Activated CD4-positive, alpha-beta memory T cell treated with anti-CD3 and anti-CD28 coated beads, Interleukin-2, amount 10 ng/mL, durations not matched to agents 7 days and 5 days (primary cell): ENCODE measurements at regions not wholly inside any gene's neighbourhood (a gene's known extent, or its start where the extent isn't known, plus 50 kb on each side); places are given as distances from the start of the nearest gene placed in this dataset.

Experiments
- CTCF ChIA-PET: fragments of 350-600 bp; sonication (Branson Sonifier 250); formaldehyde crosslinking; loops from one replicate; lab custom pipeline; 2021; ENCODE audit warnings: antibody characterized with exemption, inconsistent platforms; lab: Charles Lee
- POLR2A ChIA-PET: fragments of 350-600 bp; sonication (Branson Sonifier 250); formaldehyde crosslinking; loops from one replicate; lab custom pipeline; 2021; ENCODE audit warnings: antibody characterized with exemption; lab: Charles Lee
- DNase-seq: peaks from one replicate; pipeline ENCODE4 v3.0.0-alpha.2; 2020
- H3K27ac Mint-ChIP-seq: one replicate; pipeline ENCODE4 v1.8.0; 2021; ENCODE audit warnings: mild to moderate bottlenecking, mixed read lengths
- H3K27me3 Mint-ChIP-seq: one replicate; pipeline ENCODE4 v1.8.0; 2021; ENCODE audit warnings: mixed read lengths
- H3K36me3 Mint-ChIP-seq: one replicate; pipeline ENCODE4 v1.8.0; 2021; ENCODE audit warnings: low read depth, mixed read lengths
- H3K4me1 Mint-ChIP-seq: one replicate; pipeline ENCODE4 v1.8.0; 2021; ENCODE audit warnings: mixed read lengths
- H3K4me3 Mint-ChIP-seq: one replicate; pipeline ENCODE4 v1.8.0; 2021; ENCODE audit warnings: mild to moderate bottlenecking, mixed read lengths
- H3K9me3 Mint-ChIP-seq: one replicate; pipeline ENCODE4 v1.8.0; 2021; ENCODE audit warnings: mixed read lengths

DNA sequence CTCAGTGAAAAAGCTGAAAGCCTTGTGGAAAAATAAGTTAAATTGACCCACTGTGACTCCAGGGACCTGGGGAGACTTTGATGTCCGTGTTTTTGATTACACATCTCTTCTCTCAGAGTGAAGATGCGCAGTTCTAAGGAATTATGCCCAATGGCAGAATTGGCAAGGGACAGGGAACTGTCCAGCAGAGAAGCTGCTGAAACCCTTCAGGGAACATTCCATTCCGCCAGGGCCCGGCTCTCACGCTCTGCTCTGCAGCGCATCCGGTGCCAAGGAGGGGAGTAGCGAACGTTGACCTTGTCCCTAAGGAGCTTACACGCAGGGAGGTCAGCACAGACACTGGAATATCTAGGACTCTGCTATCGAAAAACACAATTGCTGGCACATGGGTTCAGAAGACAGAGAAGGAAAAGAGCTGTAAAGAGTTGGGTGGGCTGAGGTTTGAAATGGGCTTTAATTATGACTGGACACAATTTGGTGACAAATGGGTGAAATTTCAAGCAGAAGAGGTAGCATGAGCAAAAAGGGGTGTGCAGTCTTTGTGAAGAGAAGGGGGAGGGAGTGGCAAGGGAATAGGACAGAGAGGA lies 64.5 kb upstream of the B3GAT1 start:
- Mint-ChIP-seq H3K36me3 (no peaks in the 10 kb centered on the region), H3K4me3 (no peak overlapping the region), H3K27me3 (peaks cover 14% of the 10 kb centered on the region), H3K9me3 (no peaks in the 10 kb centered on the region), H3K27ac (no peak overlapping the region), H3K4me1 (no peaks in the 10 kb centered on the region)
- DNase-seq = no peak
- ChIA-PET POLR2A (no interaction called here), CTCF (no interaction called here)

DNA sequence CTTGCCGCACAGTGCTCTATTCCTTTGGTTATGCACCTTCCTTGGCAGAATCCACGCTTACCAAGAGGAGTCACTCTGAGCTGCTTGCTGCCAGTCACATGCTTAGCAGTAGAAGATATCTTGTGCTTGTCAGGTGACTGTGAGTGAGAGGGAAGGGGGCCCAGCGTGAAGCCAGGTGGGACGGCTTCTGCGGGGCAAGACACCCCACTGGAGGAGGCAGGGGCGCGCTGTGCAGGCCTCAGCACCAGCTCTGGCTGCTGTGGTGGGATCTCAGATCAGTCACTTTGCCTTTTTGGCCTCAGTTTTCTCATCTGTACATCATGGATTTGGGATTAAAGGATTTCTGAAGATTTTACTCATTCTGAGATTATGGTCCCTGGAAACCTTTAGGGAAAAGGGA lies 63.9 kb upstream of the B3GAT1 start:
- Mint-ChIP-seq H3K36me3 (no peaks in the 10 kb centered on the region), H3K4me3 (no peak overlapping the region), H3K9me3 (no peaks in the 10 kb centered on the region), H3K27me3 (peaks cover 16% of the 10 kb centered on the region), H3K4me1 (no peaks in the 10 kb centered on the region), H3K27ac (no peak overlapping the region)
- no peak for DNase-seq
- ChIA-PET POLR2A (no interaction called here), CTCF (no interaction called here)

DNA sequence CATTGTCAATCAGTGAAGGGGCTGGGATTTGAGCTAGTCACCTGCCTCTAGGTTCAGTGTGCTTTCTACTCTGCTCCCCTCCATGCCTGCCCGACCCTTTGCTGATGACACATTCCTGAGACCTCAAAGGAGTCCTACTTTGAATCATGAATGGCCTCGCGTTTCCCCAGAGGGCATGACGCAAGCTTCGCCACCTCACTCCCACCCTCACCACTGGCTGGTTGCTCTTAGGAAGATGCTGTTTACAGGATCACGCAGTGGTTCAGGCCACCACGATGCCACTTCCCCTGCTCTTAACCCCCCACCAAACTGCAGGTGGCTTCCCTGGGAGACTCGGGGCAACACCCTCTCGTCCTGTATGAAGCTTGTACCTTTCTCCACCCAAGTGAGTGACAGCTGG lies 62.9 kb upstream of the B3GAT1 start:
- Mint-ChIP-seq H3K4me3 (no peak overlapping the region), H3K36me3 (no peaks in the 10 kb centered on the region), H3K9me3 (no peaks in the 10 kb centered on the region), H3K27me3 (peaks cover 16% of the 10 kb centered on the region), H3K27ac (no peak overlapping the region), H3K4me1 (no peaks in the 10 kb centered on the region)
- ChIA-PET CTCF (no interaction called here), POLR2A (no interaction called here)
- DNase-seq = no peak

DNA sequence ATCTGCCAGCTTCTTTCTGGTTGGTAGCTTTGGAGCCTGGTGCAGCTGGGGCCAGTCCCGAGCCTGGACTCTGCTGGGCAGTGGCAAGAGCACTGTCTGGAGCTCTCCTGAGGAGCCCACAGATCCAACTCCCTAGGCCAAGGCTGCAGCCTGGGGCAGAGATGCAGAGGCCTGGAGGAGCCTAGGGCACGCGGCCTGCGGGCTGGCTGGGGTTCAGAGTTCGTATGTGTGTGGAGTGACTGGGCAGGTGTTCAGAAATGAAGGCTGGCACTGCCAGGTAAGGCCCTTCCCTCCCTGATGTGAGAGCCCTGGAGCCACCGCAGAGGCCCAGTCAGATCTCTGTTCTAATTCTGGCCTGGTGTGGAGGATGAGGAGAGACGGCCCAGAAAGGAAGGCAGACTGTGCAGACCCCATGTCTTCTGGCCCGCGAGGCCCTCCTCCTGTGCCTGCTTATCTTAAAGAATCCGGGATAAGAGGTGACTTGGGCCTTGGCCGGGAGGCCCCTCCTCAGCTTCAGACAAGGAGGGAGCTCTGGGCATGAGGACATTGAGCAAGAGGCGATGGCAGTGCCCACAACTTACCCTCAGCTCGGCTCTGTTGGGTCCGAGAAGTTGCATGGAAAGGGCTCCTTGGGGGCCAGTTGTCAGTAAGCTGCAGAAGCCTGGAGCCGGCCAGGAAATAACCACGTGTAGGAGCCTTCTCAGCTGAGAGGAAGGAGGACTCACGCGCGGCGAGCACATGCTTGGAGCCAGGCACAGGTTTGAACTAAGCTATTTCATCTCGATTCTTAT lies 62.2 kb upstream of the B3GAT1 start:
- Mint-ChIP-seq H3K36me3 (no peaks in the 10 kb centered on the region), H3K27me3 (peaks cover 17% of the 10 kb centered on the region), H3K4me1 (no peaks in the 10 kb centered on the region), H3K4me3 (no peak overlapping the region), H3K27ac (no peak overlapping the region), H3K9me3 (no peaks in the 10 kb centered on the region)
- ChIA-PET CTCF (no interaction called here), POLR2A (no interaction called here)
- DNase-seq = no peak

- CTCF ChIA-PET = no interaction called here
- H3K36me3 Mint-ChIP-seq = no peaks in the 10 kb centered on the region
Observed at GRCh38 chr11:134471716-134472455, 59.8 kb upstream of the B3GAT1 start.

DNA sequence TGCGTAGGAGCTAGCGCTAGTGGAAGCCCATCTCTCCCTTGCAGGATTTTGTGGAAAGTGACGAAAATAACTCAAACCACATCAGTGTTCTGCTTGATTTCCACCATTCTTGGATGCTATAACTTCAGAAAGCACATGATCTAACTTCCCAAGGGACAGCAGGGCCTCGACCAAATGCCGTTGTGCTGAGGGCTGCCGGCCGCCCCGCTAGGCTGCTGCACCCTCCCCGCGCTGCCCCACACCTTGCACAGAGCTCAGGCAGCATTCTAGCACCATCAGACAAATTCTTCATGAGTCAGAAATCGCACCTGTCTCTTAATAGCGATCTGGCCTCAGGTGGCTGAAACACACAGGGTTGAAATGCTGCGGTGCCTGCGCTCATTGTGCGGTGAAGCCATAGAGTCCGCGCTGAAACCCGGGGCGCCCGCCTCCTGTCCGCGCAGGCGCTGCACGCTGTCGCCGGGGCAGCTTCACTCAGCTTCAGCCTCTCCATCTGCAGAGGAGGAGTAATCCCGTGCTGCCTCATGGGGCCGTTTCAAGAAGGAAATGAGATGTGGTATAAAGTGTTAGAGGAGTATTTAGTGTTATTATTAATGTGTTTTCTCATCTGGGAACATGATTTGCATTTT lies 59.2 kb upstream of the B3GAT1 start:
- no peak for DNase-seq
- Mint-ChIP-seq H3K36me3 (no peaks in the 10 kb centered on the region), H3K4me3 (no peak overlapping the region), H3K9me3 (no peaks in the 10 kb centered on the region), H3K27me3 (peaks cover 16% of the 10 kb centered on the region), H3K4me1 (no peaks in the 10 kb centered on the region), H3K27ac (no peak overlapping the region)
- CTCF ChIA-PET = no interaction called here
- POLR2A ChIA-PET = no interaction called here

More at GRCh38 chr11:134471716-134472455, 59.8 kb upstream of the B3GAT1 start:
- Mint-ChIP-seq H3K4me3 (no peak overlapping the region), H3K4me1 (no peaks in the 10 kb centered on the region), H3K27me3 (peaks cover 19% of the 10 kb centered on the region), H3K27ac (no peak overlapping the region), H3K9me3 (no peaks in the 10 kb centered on the region)
- POLR2A ChIA-PET = no interaction called here
- DNase-seq = no peak

GRCh38 chr11:134470238-134470637 lies 58.2 kb upstream of the B3GAT1 start:
- Mint-ChIP-seq H3K4me1 (no peaks in the 10 kb centered on the region), H3K9me3 (no peaks in the 10 kb centered on the region), H3K4me3 (no peak overlapping the region), H3K36me3 (no peaks in the 10 kb centered on the region), H3K27ac (no peak overlapping the region), H3K27me3 (peaks cover 18% of the 10 kb centered on the region)
- CTCF ChIA-PET = no interaction called here
- POLR2A ChIA-PET = no interaction called here
- no peak for DNase-seq

DNA sequence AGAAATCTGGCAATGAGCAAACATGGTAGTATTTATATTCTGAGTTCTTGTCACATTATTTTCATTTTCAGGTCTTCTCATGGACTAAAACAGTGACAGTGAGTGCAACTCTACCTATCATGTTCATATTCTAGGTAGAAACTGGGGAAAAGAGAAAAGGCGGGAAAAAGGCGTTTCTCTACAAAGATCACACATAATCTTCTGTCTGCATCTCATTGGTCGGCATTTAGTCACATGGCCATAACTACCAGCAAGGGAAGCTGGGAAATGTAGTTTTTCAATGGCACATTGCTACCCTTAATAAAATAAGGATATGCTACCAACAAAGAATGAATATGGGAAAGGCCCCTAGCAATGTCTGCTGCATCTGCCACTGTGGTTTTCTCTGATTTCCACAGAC lies 57.6 kb upstream of the B3GAT1 start:
- Mint-ChIP-seq H3K27ac (no peak overlapping the region), H3K9me3 (no peaks in the 10 kb centered on the region), H3K4me1 (no peaks in the 10 kb centered on the region), H3K36me3 (no peaks in the 10 kb centered on the region), H3K4me3 (no peak overlapping the region), H3K27me3 (peaks cover 22% of the 10 kb centered on the region)
- DNase-seq = no peak
- ChIA-PET POLR2A (no interaction called here), CTCF (no interaction called here)

GRCh38 chr11:134468796-134469195 lies 56.8 kb upstream of the B3GAT1 start:
- POLR2A ChIA-PET = no interaction called here
- Mint-ChIP-seq H3K36me3 (no peaks in the 10 kb centered on the region), H3K4me3 (no peak overlapping the region), H3K27me3 (peaks cover 22% of the 10 kb centered on the region), H3K27ac (no peak overlapping the region), H3K9me3 (no peaks in the 10 kb centered on the region), H3K4me1 (no peaks in the 10 kb centered on the region)
- DNase-seq = no peak
- CTCF ChIA-PET = no interaction called here

DNA sequence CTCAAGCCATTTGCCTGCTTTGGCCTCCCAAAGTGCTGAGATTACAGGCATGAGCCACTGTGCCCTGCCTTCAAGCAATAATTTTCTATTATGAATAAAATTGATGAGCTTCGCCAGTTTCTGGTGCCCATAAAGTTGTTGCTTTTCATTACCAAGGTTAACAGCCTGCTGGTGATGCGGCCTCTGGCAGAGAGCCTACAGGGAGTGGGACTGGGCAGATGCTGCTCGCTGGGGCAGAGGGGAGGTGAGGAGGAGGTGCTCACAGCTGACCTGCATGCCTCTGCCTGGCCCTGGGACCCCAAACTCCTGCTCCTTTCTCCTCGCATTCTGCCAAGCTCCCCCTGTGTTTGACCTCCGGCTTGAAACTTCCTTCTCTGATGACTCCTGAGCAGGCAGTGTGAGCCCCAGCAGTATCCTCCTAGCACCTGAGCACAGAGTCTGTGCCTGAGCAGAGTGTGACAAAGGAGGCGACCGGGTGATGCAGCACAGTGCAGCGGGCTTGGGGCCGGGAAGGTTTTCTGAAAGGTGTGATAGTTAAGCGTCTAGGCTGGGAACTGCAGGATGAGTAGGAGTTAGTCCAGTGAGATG lies 56.1 kb upstream of the B3GAT1 start:
- H3K27me3 Mint-ChIP-seq = peaks cover 19% of the 10 kb centered on the region
- H3K4me3 Mint-ChIP-seq = no peak overlapping the region
- H3K36me3 Mint-ChIP-seq = no peaks in the 10 kb centered on the region
- CTCF ChIA-PET = no interaction called here
- H3K9me3 Mint-ChIP-seq = no peaks in the 10 kb centered on the region
- POLR2A ChIA-PET = no interaction called here
- no peak for DNase-seq
- no peaks in the 10 kb centered on the region for H3K4me1 Mint-ChIP-seq
- no peak overlapping the region for H3K27ac Mint-ChIP-seq

DNA sequence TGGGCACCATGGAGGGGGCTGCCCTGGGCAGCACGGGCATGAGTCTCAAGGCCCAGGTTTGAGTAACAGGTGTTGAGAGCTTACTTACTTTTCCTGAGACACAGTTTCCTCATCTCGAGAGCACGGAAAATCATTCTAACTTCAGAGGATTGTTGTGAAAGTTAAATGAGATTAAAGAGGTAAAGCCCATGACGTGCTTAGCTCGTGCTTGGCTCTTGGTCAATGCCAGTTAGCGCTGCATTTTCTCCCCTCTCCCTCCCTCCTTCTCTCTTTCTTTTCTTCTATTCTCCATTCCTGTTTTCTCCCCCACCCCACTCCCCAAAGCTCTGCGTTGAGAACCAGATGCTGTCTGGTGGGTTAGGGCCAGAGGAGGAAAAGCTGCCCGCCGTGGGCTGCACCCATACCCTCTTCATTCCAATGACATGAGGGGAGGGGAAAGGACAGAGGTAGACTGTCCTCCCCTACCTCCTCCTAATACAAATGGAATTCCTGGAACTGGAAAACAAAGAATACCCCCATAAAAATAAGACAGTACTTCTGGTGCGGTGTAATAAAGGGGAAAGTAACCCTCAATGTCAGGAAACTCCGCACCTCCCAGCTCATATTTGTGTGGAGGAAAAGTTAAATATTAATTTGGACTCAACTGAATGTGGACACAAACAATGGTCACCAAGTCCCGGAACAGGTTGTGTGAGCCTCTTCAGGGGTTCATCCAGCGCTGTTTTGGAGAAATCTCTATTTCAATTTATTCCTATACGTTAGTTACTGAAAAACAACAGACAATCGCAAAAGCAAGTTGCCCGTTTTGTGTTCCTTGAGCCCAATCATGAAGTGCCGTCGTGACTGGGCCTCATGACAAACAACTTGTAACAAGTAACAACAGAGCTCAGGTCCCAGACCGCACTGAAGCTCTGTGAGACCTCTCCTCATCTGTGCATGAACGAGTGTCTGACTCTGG lies 54.8 kb upstream of the B3GAT1 start:
- H3K9me3 Mint-ChIP-seq = no peaks in the 10 kb centered on the region
- no peaks in the 10 kb centered on the region for H3K36me3 Mint-ChIP-seq
- CTCF ChIA-PET = no interaction called here
- DNase-seq = no peak
- POLR2A ChIA-PET = no interaction called here
- H3K27me3 Mint-ChIP-seq = peaks cover 24% of the 10 kb centered on the region
- H3K27ac Mint-ChIP-seq = no peak overlapping the region
- no peaks in the 10 kb centered on the region for H3K4me1 Mint-ChIP-seq
- H3K4me3 Mint-ChIP-seq = no peak overlapping the region

- no peaks in the 10 kb centered on the region for H3K4me1 Mint-ChIP-seq
- H3K27ac Mint-ChIP-seq = no peak overlapping the region
- no peak for DNase-seq
- H3K36me3 Mint-ChIP-seq = no peaks in the 10 kb centered on the region
- POLR2A ChIA-PET = no interaction called here
- no peak overlapping the region for H3K4me3 Mint-ChIP-seq
- peaks cover 24% of the 10 kb centered on the region for H3K27me3 Mint-ChIP-seq
- CTCF ChIA-PET = no interaction called here
- H3K9me3 Mint-ChIP-seq = no peaks in the 10 kb centered on the region
Observed at GRCh38 chr11:134466156-134466555, 54.1 kb upstream of the B3GAT1 start.
